T47D (cell line): ENCODE measurements at regions not wholly inside any gene's neighbourhood (a gene's known extent, or its start where the extent isn't known, plus 50 kb on each side); places are given as distances from the start of the nearest gene placed in this dataset.

Source experiments
- DNase-seq, 2 experiments: peaks; one replicate each; pipeline versions ENCODE4 v3.0.0 to v3.0.0-alpha.2; 2011 to 2012; ENCODE audit warnings: low read depth in 1 of 2, low spot score in 1 of 2
- JUND ChIP-seq: IDR thresholded peaks from 2 replicates; pipeline ENCODE4 v1.6.1; 2012; ENCODE audit warnings: low read depth
- in situ Hi-C: cut with HindIII; loops from 2 replicates; pipeline ENCODE4 v1.10.0; 2016; ENCODE audit warnings: low sequenced_read_pairs, low pct_unique_long_range_greater_than_20kb

GRCh38 chr4:157973297-157973696 is 199.5 kb downstream of the GASK1B start:
- in situ Hi-C loops: no loop called here
- no peak for TF ChIP-seq JUND
- no peak for DNase-seq

GRCh38 chr4:157964463-157964862 is 208.4 kb downstream of the GASK1B start:
- in situ Hi-C loops: no loop called here
- TF ChIP-seq JUND: no peak
- no peak for DNase-seq

GRCh38 chr4:157961229-157961990 is 211.4 kb downstream of the GASK1B start:
- no peak for TF ChIP-seq JUND
- in situ Hi-C loops: no loop called here
- DNase-seq: no peak

DNA sequence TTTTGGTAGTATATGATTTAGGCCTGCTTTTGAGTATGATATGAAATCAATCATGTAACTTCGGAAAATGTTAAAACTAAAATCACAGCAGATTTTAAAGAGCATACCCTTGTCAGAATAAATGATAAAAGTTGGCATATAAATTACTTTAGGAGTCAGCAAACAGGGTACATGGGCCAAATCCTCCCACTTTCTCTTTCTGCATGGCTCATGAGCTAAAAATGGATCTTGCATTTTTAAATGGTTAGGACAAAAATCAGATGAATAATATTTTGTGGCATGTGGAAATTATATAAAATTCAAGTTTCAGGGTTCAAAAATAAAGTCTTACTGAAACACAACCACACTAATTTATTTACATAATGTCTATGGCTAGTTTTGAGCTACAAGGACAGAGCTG is 214.9 kb downstream of the GASK1B start:
- in situ Hi-C loops: no loop called here
- DNase-seq: no peak
- no peak for TF ChIP-seq JUND

- in situ Hi-C loops: no loop called here
- no peak for TF ChIP-seq JUND
- no peak for DNase-seq
These were observed 230.8 kb downstream of the GASK1B start for GRCh38 chr4:157942017-157942416.

DNA sequence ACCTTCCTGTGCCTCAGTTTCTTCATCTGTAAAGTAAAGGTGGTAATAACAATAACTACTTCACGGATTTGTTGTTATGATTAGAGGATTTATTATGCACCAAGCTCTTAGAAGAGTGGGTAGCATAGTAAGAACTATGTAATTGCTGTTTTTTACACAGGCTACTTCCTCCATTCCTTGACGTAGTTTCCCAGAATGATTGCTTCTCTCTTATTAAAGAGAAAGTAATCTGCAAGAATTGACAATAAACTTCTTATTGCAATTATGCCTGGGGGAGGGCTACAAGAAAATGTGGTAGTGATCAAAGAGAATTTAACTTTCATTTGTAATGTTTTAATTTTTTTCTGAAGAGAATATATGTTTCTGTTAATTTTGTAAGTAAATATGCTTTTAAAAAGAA is 238.7 kb downstream of the GASK1B start:
- DNase-seq: no peak
- no peak for TF ChIP-seq JUND
- in situ Hi-C loops: no loop called here

DNA sequence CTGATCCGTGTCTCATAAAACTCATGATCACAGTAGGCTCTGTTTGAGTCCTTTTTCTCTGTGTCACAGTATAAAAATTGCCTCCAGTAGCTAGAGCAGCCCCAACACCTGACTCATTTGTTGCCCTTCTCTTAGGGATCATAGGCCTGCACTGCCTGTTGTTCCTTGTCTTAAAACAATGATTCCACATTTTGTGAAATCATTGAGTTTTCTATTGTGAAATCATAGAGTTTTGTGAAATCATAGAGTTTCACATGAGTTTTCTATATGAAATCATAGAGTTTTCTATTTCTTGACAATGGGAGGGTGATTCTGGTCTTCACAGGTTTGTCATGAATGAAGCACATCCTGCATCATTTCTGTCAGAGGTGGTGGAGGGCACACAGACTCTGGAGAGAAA is 239.9 kb downstream of the GASK1B start:
- no peak for DNase-seq
- in situ Hi-C loops: no loop called here
- TF ChIP-seq JUND: no peak

- TF ChIP-seq JUND: no peak
- in situ Hi-C loops: no loop called here
- DNase-seq: no peak
These were observed 243.3 kb downstream of the GASK1B start for GRCh38 chr4:157929486-157929885.

DNA sequence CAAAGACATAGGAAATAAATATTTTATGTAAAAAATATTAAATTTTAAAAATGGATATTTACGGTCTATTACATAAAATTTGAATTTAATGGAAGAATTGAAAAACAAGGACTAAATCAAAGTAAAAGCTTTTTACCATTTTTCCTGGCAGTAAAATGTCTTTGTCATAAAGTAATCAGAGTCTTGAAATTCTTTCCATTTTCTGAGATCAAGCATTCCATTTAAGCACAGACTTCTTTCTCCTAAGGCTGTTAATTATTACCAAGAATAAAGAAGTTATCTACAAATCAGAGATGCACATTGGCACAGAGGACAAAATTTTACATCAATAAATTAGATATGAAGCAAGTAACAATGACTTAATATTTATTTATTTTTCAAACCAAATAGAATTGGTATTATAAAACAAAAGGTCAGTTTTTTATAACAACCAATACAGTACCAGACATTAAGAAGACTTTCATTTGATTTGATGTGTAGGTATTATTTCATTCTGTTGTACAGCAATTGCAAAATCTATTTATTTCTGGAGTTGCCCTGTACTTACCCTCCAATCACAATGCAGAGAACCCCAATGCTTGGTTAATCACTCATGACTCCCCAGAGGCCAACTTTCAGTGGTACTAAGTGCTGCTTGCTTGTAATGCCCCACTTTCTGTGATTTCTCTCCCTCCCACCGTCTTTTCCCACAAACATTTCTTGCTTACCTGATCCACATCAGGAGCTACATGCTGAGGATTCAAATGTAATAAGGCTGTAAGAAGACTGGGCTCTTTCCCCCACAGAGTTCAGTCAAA is 254.6 kb downstream of the GASK1B start:
- in situ Hi-C loops: no loop called here
- DNase-seq: no peak
- no peak for TF ChIP-seq JUND

DNA sequence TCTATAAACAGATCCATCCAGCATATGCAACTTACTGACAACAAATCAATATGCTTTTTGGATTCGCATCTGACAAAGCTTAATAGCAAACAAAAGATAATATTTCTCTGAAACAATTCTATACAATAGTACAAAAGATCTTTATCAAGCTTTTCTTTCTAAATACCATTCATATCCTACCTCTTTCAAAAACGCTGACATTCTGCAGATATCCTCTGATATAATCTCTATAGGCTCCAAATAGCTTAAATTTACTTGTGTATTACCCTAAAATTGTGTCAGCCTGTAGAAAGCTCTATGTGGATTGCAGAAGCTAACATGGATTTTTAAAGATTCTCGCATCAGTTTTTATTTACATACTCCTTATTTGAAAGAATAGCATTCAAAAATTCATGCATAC is 260.6 kb downstream of the GASK1B start:
- DNase-seq: no peak
- in situ Hi-C loops: no loop called here
- no peak for TF ChIP-seq JUND

GRCh38 chr4:157911662-157912061 is 261.2 kb downstream of the GASK1B start:
- no peak for TF ChIP-seq JUND
- in situ Hi-C loops: no loop called here
- no peak for DNase-seq

GRCh38 chr4:157908691-157909090 is 264.1 kb downstream of the GASK1B start:
- TF ChIP-seq JUND: no peak
- DNase-seq: no peak
- in situ Hi-C loops: no loop called here

GRCh38 chr4:157908031-157908430 is 264.8 kb downstream of the GASK1B start:
- in situ Hi-C loops: no loop called here
- no peak for TF ChIP-seq JUND
- DNase-seq: no peak
